ENCODE measurements at regions not wholly inside any gene's neighbourhood (a gene's known extent, or its start where the extent isn't known, plus 50 kb on each side); places are given as distances from the start of the nearest gene placed in this dataset.
A peak's percentile ranks its signal among the peaks of the same experiment; 100 is the strongest.

- DNase-seq (peak; percentile 97), ATAC-seq (peak; percentile 97)
- intact Hi-C loops (cut with micrococcal nuclease): loop anchor here (1.0 to 10.0 kb wide), 8 partner anchors 44 to 513 kb away; no protein-coding TSS in a partner anchor
- Histone ChIP-seq H3K4me1 (ENCODE audit: insufficient read depth, low read length) (peaks cover 24% of the 10 kb centered on the region), H4K20me1 (ENCODE audit: low read length) (no peaks in the 10 kb centered on the region), H3K9me2 (replicated peaks; ENCODE audit: low read length) (no peaks in the 10 kb centered on the region), H3K79me2 (ENCODE audit: low read length) (no peaks in the 10 kb centered on the region), H3K27ac (ENCODE audit: low read length) (peak overlapping the region; percentile 49), H3K9me3 (ENCODE audit: low read length) (no peaks in the 10 kb centered on the region), H3F3A (ENCODE audit: low read length, unreplicated experiment) (no peaks in the 10 kb centered on the region), H3K4me2 (ENCODE audit: low read length) (peak overlapping the region; percentile 62), H3K9ac (ENCODE audit: low read length) (no peak overlapping the region; the same call in 1 of the 2 replicates), H3K36me3 (ENCODE audit: low read depth, low read length) (no peaks in the 10 kb centered on the region), H3K27me3 (ENCODE audit: low read length) (no peaks in the 10 kb centered on the region), H2AFZ (ENCODE audit: low read length) (no peak overlapping the region), H3K4me3 (ENCODE audit: low read length) (0 out of 2 replicates have a peak overlapping the region, but pooled peaks have one; percentile 5)
- TF ChIP-seq EZH2 (IDR thresholded peaks at IDR 0.05; ENCODE audit: low read length, unreplicated experiment): no peak
- TF ChIP-seq, protein P1, sequence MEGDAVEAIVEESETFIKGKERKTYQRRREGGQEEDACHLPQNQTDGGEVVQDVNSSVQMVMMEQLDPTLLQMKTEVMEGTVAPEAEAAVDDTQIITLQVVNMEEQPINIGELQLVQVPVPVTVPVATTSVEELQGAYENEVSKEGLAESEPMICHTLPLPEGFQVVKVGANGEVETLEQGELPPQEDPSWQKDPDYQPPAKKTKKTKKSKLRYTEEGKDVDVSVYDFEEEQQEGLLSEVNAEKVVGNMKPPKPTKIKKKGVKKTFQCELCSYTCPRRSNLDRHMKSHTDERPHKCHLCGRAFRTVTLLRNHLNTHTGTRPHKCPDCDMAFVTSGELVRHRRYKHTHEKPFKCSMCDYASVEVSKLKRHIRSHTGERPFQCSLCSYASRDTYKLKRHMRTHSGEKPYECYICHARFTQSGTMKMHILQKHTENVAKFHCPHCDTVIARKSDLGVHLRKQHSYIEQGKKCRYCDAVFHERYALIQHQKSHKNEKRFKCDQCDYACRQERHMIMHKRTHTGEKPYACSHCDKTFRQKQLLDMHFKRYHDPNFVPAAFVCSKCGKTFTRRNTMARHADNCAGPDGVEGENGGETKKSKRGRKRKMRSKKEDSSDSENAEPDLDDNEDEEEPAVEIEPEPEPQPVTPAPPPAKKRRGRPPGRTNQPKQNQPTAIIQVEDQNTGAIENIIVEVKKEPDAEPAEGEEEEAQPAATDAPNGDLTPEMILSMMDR (conservative IDR thresholded peaks at IDR 0.05; ENCODE audit: low read depth, low read length): no peak
- TF ChIP-seq EZH2phosphoT487 (IDR thresholded peaks at IDR 0.05; ENCODE audit: borderline replicate concordance, low read length): no peak
- ChIA-PET CTCF (interaction anchor here (1.0 kb wide), 1 partner anchor 8 kb away, joined by 3 read pairs; no protein-coding TSS in a partner anchor), POLR2A (ENCODE audit: unreplicated experiment) (interaction anchor here (0.5 kb wide), 1 partner anchor 612 kb away, joined by 3 read pairs; no protein-coding TSS in a partner anchor)
- no TSS peak for BruUV-seq (replicated peaks)
Observed at GRCh38 chr1:218895064-218895587, 278.6 kb upstream of the LYPLAL1 start.

- POLR2A ChIA-PET (ENCODE audit: unreplicated experiment): no interaction called here
- no peak for DNase-seq
- intact Hi-C loops (cut with micrococcal nuclease): loop anchor here (5.0 to 10.0 kb wide), 3 partner anchors 341 to 514 kb away; no protein-coding TSS in a partner anchor
Observed at GRCh38 chr1:218896202-218896601, 277.5 kb upstream of the LYPLAL1 start.

DNA sequence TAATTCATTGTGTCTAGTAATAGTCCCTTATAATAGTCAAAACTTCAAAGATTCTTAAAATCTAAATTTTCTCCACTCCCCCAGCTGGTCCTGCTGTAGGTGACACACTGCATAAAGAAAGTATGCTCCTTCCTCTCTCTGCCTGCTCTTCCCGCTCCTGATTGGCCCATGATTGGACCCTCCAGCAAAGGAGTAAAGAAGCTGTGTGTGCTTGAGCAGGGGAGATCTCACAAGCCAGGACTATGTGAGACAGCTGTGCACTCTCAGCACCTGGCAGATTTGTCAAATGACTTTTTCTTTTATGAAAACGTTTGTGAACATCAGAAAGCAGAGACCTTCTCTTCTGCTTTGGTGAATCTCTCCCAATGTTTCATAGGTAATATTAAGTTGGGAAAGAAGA is 274.8 kb upstream of the LYPLAL1 start:
- BruUV-seq (replicated peaks): no TSS peak
- no peaks in the 10 kb centered on the region for H3K27me3 ChIP-seq (ENCODE audit: low read length)
- H2AFZ ChIP-seq (ENCODE audit: low read length): no peak overlapping the region
- peaks cover 23% of the 10 kb centered on the region for H3K4me1 ChIP-seq (ENCODE audit: insufficient read depth, low read length)
- POLR2A ChIA-PET (ENCODE audit: unreplicated experiment): no interaction called here
- ATAC-seq: no peak
- H3K27ac ChIP-seq (ENCODE audit: low read length): no peak overlapping the region
- H3K36me3 ChIP-seq (ENCODE audit: low read depth, low read length): no peaks in the 10 kb centered on the region
- no peak for TF ChIP-seq EZH2phosphoT487 (IDR thresholded peaks at IDR 0.05; ENCODE audit: borderline replicate concordance, low read length)
- TF ChIP-seq EZH2 (IDR thresholded peaks at IDR 0.05; ENCODE audit: low read length, unreplicated experiment): no peak
- TF ChIP-seq, protein P1 (conservative IDR thresholded peaks at IDR 0.05; ENCODE audit: low read depth, low read length): no peak
- H3K9ac ChIP-seq (ENCODE audit: low read length): no peak overlapping the region
- H3K4me2 ChIP-seq (ENCODE audit: low read length): no peak overlapping the region
- H4K20me1 ChIP-seq (ENCODE audit: low read length): no peaks in the 10 kb centered on the region
- no peaks in the 10 kb centered on the region for H3K9me3 ChIP-seq (ENCODE audit: low read length)
- DNase-seq: no peak
- CTCF ChIA-PET: no interaction called here
- H3K4me3 ChIP-seq (ENCODE audit: low read length): no peak overlapping the region
- no peaks in the 10 kb centered on the region for H3K9me2 ChIP-seq (replicated peaks; ENCODE audit: low read length)
- H3F3A ChIP-seq (ENCODE audit: low read length, unreplicated experiment): no peaks in the 10 kb centered on the region
- H3K79me2 ChIP-seq (ENCODE audit: low read length): no peaks in the 10 kb centered on the region
- intact Hi-C loops (cut with micrococcal nuclease): loop anchor here (5.0 to 10.0 kb wide), 3 partner anchors 344 to 517 kb away; no protein-coding TSS in a partner anchor

More at GRCh38 chr1:218896202-218896601, 277.5 kb upstream of the LYPLAL1 start:
- H3K4me2 ChIP-seq (ENCODE audit: low read length): no peak overlapping the region
- CTCF ChIA-PET: no interaction called here
- peaks cover 24% of the 10 kb centered on the region for H3K4me1 ChIP-seq (ENCODE audit: insufficient read depth, low read length)
- no TSS peak for BruUV-seq (replicated peaks)
- H3K79me2 ChIP-seq (ENCODE audit: low read length): no peaks in the 10 kb centered on the region
- H4K20me1 ChIP-seq (ENCODE audit: low read length): no peaks in the 10 kb centered on the region
- no peak overlapping the region for H3K4me3 ChIP-seq (ENCODE audit: low read length)
- H3K27me3 ChIP-seq (ENCODE audit: low read length): no peaks in the 10 kb centered on the region
- H3K27ac ChIP-seq (ENCODE audit: low read length): no peak overlapping the region
- TF ChIP-seq EZH2phosphoT487 (IDR thresholded peaks at IDR 0.05; ENCODE audit: borderline replicate concordance, low read length): no peak
- no peak overlapping the region for H3K9ac ChIP-seq (ENCODE audit: low read length)
- H3K9me3 ChIP-seq (ENCODE audit: low read length): no peaks in the 10 kb centered on the region
- no peak for ATAC-seq
- H3F3A ChIP-seq (ENCODE audit: low read length, unreplicated experiment): no peaks in the 10 kb centered on the region
- no peaks in the 10 kb centered on the region for H3K36me3 ChIP-seq (ENCODE audit: low read depth, low read length)
- H3K9me2 ChIP-seq (replicated peaks; ENCODE audit: low read length): no peaks in the 10 kb centered on the region
- no peak overlapping the region for H2AFZ ChIP-seq (ENCODE audit: low read length)
